GM19397 (cell line): ENCODE measurements at regions not wholly inside any gene's neighbourhood (a gene's known extent, or its start where the extent isn't known, plus 50 kb on each side); places are given as distances from the start of the nearest gene placed in this dataset.
"Not testable (repeated sequence)": the region's sequence is repeated elsewhere in the genome, so short reads cannot be mapped to it uniquely, and the experiment has no call there.

Source experiments
- ATAC-seq: cut with Tn5 transposase; IDR thresholded peaks from one replicate; pipeline ENCODE4 v1.9.1; 2021; ENCODE audit warnings: mild to moderate bottlenecking, moderate library complexity; ENCODE audit not compliant: unreplicated experiment

DNA sequence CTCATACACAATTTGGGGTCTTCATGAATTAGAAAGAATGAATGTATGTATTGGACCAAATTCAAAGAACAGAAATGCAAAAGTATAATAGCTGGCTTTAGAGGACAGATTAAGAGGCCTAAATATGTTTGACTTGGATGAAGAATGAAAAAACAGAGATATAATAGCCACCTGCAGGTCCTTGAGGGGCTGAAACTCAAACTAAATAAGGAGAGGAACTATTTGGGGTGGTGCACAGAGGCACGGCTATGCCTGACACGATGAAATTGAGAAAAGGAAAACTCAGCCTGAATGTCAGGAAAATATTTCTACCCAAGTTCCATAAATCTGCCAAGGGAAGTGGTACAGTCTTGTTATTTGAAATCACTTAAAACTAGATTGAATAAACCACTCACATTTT is 222.9 kb upstream of the DDHD1 start:
- ATAC-seq: no peak

DNA sequence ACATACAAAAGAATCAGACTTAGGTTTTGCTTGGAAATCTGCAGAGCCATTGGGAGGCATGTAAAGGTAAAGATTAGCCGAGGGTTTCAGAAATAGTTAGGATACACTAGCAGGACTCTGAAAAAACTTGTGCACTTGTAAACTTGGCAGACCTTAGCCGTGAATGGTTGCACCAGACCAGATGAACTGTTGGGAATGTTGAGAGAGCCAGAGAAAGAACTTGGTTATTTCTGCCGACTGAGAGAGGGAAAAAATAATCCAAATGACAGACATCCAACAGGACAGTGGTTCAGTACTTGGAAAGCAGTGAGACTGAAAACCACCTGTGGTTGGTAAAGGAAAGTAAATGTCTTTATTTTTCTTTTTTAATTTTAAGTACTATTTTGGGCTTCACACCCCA is 222.5 kb upstream of the DDHD1 start:
- no peak for ATAC-seq

DNA sequence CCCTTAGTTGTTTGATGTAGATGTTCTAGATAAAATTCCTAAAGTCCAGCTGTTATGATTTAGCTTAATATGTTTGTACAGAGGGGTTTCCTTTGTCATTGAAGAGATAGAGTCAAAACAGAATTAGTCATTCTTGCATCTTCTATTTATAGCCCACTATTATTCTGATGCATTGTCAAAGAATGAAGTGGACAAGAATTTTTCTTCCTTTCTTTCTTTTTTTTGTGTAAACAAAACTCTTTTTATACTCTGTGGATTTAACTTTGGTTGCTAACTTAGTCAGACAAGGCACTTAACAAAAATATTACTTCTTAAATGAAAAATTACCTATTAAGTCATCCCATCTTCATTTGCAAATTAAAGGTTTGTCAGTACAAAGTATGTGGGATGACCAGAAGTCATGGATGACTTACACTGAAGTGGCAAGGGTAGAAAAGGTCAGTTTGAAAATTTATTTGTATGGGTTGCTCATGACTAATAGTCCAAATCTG is 215.6 kb upstream of the DDHD1 start:
- ATAC-seq: no peak

DNA sequence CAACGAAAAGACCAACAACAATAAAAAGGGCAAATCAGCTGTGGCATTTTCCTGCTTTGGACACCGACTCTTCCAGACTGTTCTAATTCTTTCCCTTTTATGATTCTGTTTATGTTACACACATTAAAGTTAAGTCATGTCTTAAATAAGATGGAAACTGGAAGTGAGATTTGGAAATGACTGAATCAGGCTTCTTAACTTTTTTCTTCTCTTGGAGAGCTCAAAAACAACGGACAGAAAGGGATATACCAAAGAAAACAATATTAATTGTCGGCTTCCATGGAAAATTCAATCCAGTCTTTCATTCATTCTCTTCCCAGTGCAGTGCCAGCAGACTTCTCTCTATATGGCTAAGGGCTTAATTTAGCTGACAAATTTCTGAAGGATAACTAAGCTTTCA is 214.9 kb upstream of the DDHD1 start:
- no peak for ATAC-seq

DNA sequence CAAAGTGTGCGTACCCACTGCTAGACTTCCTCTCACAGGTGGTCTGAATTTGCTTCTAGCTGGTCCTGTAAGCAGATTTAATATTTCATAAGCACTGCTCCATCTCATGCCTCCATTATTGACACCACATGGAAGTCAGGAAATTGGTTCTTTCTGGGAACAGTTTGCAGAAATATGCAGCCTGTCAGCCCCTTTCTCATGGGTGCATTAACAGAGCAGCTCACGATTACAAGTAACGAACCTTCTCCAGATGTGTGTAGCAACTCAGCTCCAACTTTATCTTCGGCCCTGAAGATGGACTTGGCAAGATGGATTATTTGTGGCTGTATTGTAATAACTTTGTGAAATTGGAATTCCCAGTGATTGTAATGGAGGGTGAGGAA is 214.5 kb upstream of the DDHD1 start:
- ATAC-seq: no peak

DNA sequence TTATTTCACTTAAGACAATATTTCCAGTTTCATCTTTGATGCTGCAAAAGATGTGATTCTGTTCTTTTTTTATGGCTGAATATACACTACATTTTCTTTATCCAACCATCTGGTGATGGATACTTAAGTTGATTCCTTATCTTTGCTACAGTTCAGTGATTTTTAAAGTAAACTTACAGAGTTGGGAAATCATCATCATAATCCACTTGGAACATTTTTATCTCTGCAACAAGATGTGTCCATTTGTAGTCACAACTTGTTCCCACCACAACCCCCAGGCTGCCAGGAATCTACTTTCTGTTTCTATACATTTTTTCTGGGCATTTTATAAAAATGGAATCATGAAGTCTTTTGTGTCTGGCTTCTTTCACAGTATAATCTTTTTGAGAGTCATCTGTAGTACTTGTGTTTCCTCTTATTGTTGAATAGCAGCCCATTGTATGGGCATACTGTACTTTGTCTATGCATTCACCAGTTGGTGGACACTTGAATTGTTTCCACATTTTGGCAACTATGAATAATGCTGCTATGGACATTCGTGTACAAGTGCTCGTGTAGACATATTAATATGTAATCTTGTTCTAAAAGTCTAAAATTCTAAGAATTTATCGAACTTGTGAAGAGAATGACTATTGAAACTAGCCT is 212.5 kb upstream of the DDHD1 start:
- ATAC-seq: no peak

DNA sequence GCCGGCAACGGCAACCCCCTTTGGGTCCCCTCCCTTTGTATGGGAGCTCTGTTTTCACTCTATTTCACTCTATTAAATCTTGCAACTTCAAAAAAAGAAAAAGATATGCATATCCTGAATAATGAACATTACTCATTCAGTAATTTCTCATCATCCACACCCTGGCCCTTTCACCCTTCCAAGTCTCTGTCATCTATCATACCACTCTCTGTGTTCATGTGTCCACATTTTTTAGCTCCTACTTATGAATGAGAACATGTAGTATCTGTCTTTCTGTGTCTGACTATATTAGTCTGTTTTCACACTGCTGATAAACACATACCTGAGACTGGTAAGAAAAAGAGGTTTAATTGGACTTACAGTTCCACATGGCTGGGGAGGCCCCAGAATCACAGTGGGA is 209.8 kb upstream of the DDHD1 start:
- ATAC-seq: not testable (repeated sequence)

DNA sequence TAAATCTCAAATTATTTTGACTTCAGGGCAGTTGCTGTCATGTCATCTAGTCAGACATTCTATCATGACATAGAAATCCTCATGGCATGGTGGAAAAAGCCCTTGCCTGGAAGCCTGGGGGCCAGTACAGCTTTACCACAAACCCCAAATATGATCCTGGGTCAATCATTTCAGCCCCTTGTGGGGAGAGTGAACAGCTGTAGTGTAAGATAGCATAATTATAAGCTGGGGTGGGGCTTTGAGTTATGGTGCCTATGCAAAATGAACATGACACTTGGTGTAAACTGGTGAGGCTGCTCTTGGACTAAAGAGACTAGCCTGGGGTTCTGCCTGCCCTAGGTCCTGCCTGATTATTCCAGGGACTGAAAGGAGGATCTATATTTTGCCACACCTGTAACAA is 207.7 kb upstream of the DDHD1 start:
- no peak for ATAC-seq

DNA sequence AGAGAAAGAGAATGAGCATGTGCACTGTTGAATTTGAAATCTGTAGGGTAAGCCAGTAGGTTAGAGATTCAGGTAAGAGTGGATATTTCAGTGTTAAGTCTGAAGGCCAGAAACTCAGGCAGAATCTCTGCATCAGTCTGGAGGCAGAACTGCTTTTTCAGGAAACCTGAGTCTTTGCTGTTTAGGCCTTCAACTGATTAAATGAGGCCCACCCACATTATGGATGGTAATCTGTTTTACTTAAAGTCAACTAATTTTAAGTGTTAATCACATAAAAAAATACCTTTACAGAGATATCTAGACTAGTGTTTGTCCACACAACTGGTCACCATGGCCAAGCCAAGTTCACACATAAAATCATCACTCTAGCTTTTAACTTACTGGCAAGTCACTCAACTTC is 205.0 kb upstream of the DDHD1 start:
- no peak for ATAC-seq

DNA sequence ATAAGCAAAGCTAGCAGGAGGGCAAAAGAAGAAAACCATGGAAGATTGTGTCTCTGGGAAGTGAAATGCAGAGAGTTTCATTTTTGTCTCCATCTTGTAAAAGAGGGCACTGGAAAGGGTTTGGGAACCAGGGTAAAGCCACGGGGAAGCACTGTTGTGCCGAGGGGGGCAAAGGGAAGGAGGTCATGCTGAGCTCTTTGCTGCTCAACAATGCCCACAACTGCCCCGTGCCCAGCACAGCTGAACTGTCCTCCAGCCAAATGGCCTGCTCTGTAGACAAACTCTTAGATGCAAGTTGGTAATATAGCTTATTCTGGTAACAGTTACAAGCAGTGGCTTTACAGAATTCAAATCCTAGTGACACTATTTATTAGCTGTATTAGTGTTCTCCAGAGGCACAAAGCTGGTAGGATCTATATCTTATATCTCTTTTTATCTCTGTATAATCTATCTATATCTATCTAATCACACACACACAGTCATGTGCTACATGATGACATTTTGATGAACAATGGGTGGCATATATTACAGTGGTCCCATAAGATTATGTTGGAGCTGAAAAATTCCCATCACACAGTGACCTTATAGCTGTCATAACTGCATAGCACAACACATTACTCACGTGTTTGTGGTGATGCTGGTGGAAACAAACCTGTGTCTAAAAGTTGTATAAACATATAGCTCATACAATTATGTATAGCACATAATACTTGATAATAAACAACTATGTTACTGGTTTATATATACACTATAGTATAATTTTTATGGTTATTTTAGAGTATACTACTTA is 203.4 kb upstream of the DDHD1 start:
- no peak for ATAC-seq

DNA sequence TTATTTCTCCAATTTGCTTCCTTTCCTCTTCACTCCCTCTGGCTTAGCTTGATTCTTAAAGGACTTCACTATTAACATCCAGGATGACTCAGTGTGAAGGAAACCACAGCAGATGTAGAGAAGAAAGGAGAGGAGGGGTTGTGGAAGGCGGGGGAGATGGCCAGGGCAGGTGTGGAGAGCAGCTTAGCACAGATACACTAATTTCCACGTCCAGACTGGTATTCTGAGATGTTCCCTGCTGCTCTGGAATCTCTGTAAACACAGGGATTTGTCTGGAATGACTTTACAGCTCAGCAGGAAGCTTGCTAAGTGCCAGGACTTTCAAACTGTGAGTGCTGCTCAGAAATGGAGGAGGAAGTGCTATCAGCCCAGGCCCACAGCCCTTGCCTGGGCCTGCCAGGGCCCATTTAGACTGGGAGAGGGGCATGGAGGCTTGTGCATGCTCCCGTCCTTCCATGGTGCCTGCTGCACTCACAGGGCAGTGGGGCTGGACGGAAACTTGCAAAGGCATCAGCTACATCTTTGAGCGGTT is 202.5 kb upstream of the DDHD1 start:
- ATAC-seq: no peak

DNA sequence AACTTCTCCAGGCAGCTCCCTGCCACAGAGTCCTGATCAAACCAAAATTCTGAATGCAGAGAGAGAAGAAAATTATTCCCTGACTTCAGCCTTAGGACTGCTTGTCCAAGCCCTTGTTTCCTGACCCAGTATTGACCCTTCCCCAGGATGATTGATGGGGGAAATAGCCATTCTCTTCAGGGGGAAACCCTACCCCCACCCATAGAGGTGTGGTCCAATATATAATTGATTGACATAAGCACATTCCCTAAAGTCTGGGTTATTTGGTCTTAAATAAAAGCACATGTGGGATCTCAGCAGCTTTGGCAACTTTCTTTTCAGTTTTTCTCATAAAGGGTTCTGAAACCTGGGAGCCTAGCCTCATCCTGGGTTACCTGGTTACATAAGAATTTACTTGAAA is 201.2 kb upstream of the DDHD1 start:
- no peak for ATAC-seq

DNA sequence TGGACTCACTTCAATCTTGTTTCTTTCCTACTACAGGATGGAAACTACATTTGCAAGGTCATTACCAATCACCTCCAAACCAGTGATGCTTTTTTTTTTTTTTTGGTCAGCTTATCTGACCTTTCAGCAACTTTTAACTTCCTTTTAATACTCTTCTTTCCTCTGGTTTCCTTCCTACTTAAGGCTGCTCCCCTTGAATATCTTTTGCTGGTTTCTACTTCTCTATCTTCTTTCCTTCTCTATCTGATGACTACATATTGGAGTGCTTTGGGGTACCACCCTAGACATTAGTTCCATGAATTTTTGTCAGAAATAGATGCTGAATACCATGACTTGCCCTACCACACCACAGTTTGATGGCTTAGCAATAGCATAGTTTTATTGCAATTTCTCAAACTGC is 197.7 kb upstream of the DDHD1 start:
- no peak for ATAC-seq

DNA sequence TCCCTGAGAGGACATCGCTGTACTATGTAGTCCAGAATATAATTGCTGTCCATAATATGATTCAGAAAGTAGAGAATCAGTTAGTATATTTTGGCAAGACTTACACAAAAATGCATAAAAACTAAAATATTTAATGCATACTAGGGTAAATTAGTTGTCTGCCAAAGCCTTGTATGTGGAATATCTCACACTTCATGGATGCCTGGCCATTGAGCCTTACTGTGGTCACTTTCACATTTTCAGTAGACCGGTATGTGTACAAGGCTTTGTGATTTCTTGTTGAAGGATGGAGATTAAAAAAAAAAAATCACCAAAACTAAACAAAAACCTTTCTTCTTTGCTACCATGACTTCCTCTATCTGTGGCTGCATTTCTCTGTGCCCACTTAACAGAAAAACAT is 197.3 kb upstream of the DDHD1 start:
- ATAC-seq: no peak

DNA sequence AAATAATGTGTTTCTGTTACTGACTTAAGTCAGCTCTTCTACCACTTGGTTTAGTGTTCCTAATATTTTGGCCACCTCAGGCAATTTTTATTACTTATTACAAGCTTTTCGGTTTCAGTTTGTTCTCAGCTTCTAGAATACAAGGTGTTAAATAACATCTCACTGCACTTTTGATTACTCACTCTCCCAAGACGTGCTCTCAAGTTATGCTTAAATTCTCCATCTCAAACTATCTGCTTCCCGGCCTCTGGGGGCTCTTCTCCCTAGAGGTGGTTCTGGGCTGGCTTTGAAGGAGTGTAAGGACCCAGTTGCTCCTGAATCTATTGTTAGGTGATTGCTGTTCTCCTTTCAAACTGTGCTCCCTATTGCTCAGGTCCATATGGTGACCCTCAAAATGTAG is 193.9 kb upstream of the DDHD1 start:
- ATAC-seq: no peak

DNA sequence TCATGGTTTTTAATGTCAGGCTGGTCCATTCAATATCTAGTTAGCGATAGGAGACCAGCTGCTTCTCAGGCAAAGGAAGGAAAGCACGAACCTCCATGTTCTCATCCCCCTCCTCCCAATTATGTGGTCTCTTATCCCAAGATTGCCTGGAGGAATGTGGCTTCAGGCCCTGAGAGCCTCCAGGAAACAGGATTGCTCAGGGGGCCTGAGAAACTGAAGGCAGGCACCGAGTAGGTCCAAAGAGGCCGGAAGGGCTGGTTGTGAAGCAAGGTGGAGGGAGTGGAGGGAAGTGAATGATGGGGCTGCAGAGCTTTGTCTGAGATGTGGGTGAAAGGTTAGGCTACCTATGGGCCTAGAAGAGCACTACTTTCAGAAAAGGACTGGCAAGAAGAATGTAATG is 188.2 kb upstream of the DDHD1 start:
- ATAC-seq: no peak

DNA sequence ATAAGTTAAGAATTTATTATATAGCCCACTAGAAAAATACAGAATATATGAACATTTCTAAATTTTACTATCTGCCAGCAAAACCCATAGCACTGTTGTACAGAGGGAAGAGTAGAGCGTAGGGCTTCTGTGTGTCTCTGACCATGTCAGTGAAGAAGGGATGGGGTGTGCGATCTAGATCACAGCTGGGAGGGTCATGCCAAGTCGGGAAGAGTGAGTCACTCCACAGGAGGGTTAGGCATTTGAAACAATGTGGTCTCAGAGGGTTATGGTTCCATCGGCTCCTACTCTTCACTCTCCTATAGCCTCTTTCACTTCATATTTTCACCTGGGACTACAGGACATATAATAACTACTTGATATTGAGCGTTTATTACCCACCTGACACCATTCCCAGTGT is 185.1 kb upstream of the DDHD1 start:
- no peak for ATAC-seq

DNA sequence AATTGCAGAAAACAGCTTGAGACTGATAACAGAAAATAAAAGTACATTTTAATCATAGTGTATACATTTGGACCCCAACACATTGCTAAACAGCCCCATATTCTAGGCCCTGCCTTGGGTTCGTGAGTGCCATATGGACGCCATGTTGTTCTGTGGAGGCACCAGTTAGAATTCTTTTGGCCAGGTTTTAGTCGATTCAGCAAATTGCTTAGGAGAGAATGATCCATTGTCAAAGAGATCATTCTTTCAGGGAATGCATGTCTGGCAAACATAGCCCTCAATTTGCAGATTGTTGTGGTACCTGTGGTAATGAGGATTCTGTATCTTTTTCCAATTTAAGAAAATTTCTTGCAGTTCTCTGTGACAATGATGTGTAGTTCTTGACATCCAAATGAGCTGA is 183.6 kb upstream of the DDHD1 start:
- no peak for ATAC-seq

DNA sequence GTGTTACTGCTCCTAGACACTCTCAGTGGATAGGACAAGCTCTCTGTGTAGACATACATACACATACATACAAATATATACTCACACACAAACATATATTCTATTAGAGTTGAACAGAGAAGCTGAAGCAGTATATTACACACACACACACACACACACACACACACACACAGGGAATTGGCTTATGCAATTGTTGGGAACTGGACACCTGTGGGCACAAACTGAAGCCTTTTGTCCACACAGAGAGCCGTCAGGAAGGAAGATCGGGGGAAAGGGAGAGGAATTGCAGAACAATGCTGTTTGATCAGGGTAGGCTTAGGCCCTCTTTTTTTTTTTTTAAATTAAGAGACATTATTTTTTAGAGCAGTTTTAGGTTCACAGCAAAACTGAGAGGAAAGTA is 180.7 kb upstream of the DDHD1 start:
- no peak for ATAC-seq

DNA sequence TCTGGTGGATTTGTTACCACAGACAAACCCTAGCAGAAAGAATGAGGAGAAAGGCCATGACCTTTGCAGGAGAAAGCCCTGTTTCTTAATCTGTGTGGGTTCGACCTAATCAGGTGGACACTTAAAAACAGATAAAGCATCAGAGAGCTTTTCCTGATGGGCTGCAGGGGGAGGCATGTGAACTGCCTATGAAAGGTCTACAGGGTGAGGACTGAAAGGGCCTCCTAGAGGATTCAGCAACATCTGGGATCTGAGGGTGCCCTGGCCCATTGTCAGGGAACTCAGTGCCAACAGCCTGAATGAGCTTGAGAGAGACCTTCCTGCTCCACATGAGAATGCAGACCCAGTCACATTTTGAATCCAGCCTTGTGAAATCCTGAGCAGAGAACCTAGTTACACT is 178.8 kb upstream of the DDHD1 start:
- ATAC-seq: no peak

DNA sequence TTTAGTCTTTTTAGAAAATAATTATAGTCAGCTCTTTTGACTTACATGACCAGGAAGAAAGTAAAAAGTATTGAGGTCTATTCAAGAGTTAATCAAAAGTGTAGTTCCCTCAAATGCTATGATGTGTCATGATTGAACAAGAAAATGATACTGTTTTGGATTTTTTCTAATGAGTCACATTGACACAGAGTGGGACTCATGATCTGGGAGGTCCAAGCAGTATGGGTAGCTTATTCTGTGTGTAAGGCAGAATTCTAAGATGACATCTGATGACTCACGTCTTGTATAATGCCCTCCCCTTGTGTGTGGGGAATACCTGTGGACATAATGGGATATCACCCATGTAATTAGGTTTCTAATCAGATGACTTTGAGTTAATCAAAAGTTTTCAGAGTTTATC is 178.1 kb upstream of the DDHD1 start:
- ATAC-seq: no peak

DNA sequence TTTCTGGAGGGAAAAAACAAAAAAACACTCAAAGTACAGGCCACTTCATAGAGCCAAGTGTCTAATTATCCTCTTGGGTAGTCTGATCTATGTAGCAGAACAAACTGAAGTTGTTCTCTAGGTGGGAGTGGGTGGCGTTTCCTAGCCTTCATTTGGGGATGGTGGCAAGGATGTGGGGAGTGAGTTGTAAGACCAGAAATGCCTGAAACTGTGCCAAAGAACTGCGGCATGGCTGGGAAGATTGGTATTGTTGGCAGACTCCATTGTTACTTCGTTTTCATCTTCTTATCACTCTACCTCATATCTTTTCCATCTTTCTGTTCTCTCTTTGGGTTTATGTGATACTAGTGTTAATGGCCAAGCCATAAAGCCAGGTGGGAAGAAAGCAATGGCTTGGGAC is 177.3 kb upstream of the DDHD1 start:
- no peak for ATAC-seq
